WTC11 (cell line): ENCODE measurements at regions not wholly inside any gene's neighbourhood (a gene's known extent, or its start where the extent isn't known, plus 50 kb on each side); places are given as distances from the start of the nearest gene placed in this dataset.

Experiments used
- ATAC-seq: fragments of 200-7000 bp; cut with Tn5 transposase; 2 replicates; pipeline ENCODE4 v1.10.0; 2021; ENCODE audit warnings: mild to moderate bottlenecking, moderate library complexity
- CTCF ChIA-PET: fragments of 300-600 bp; sonication (Branson Sonifier 250); formaldehyde crosslinking; loops from one replicate; lab custom pipeline; 2021; ENCODE audit warnings: antibody characterized with exemption; lab: Charles Lee
- POLR2A ChIA-PET: fragments of 350-600 bp; sonication (Branson Sonifier 250); formaldehyde crosslinking; loops from one replicate; lab custom pipeline; 2021; ENCODE audit warnings: antibody characterized with exemption; lab: Charles Lee
- DNase-seq: peaks from one replicate; pipeline ENCODE4 v3.0.0; 2021; ENCODE audit warnings: low spot score
- H3K27ac Mint-ChIP-seq: 2 replicates; pipeline ENCODE4 v1.8.0; 2021; ENCODE audit warnings: mixed read lengths
- H3K27me3 Mint-ChIP-seq: 2 replicates; pipeline ENCODE4 v1.8.0; 2021; ENCODE audit warnings: low read depth, mild to moderate bottlenecking, moderate library complexity, mixed read lengths
- H3K36me3 Mint-ChIP-seq: 2 replicates; pipeline ENCODE4 v1.8.0; 2021; ENCODE audit warnings: mixed read lengths
- H3K4me1 Mint-ChIP-seq: 2 replicates; pipeline ENCODE4 v1.8.0; 2022; ENCODE audit warnings: mixed read lengths
- H3K4me3 Mint-ChIP-seq: 2 replicates; pipeline ENCODE4 v1.8.0; 2021; ENCODE audit warnings: mild to moderate bottlenecking, moderate library complexity, mixed read lengths
- H3K9me3 Mint-ChIP-seq: 2 replicates; pipeline ENCODE4 v1.8.0; 2021; ENCODE audit warnings: mixed read lengths
- HMGA2 ChIP-seq: fragments of 250-450 bp; sonication (Bioruptor Pico); IDR thresholded peaks from 2 replicates; pipeline ENCODE4 v1.4.0; 2021; ENCODE audit warnings: mild to moderate bottlenecking, moderate library complexity
- IRF2 ChIP-seq: sonication (generic); formaldehyde crosslinking; IDR thresholded peaks from 2 replicates; pipeline ENCODE4 v1.8.0; 2022; ENCODE audit warnings: low read depth, missing genetic modification reagents, borderline replicate concordance
- KAT7 ChIP-seq: sonication (generic); formaldehyde crosslinking; IDR thresholded peaks from 2 replicates; pipeline ENCODE4 v1.8.1; 2023; ENCODE audit warnings: missing genetic modification reagents, mild to moderate bottlenecking, borderline replicate concordance
- OVOL2 ChIP-seq: fragments of 250-450 bp; sonication (Bioruptor Pico); IDR thresholded peaks from 2 replicates; pipeline ENCODE4 v1.9.0; 2021; ENCODE audit warnings: mild to moderate bottlenecking, borderline replicate concordance
- TEAD1 ChIP-seq: sonication (generic); formaldehyde crosslinking; IDR thresholded peaks from 2 replicates; pipeline ENCODE4 v1.8.0; 2022; ENCODE audit warnings: mild to moderate bottlenecking, missing genetic modification reagents
- TEAD4 ChIP-seq: sonication (generic); formaldehyde crosslinking; IDR thresholded peaks from 2 replicates; pipeline ENCODE4 v1.8.0; 2022; ENCODE audit warnings: mild to moderate bottlenecking, missing genetic modification reagents
- TP53 ChIP-seq: sonication (generic); formaldehyde crosslinking; IDR thresholded peaks from 2 replicates; pipeline ENCODE4 v1.8.1; 2023; ENCODE audit warnings: mild to moderate bottlenecking, missing genetic modification reagents
- ZBTB21 ChIP-seq: sonication (generic); formaldehyde crosslinking; IDR thresholded peaks from 2 replicates; pipeline ENCODE4 v1.8.1; 2023; ENCODE audit warnings: mild to moderate bottlenecking, missing genetic modification reagents, borderline replicate concordance
- ZNF121 ChIP-seq: sonication (generic); formaldehyde crosslinking; IDR thresholded peaks from 2 replicates; pipeline ENCODE4 v1.8.0; 2023; ENCODE audit warnings: missing genetic modification reagents
- ZNF232 ChIP-seq: sonication (generic); formaldehyde crosslinking; IDR thresholded peaks from 2 replicates; pipeline ENCODE4 v1.8.0; 2022; ENCODE audit warnings: mild to moderate bottlenecking, missing genetic modification reagents
- ZNF423 ChIP-seq: fragments of 250-450 bp; sonication (Bioruptor Pico); IDR thresholded peaks from 2 replicates; pipeline ENCODE4 v2.1.2; 2022; ENCODE audit warnings: mild to moderate bottlenecking, moderate library complexity
- ZNF671 ChIP-seq: fragments of 250-450 bp; sonication (Bioruptor Pico); IDR thresholded peaks from 2 replicates; pipeline ENCODE4 v1.8.0; 2021; ENCODE audit warnings: mild to moderate bottlenecking
- TF ChIP-seq, protein P1 (sequence below): sonication (generic); formaldehyde crosslinking; conservative IDR thresholded peaks from 2 replicates; pipeline ENCODE4 v1.8.1; 2023; ENCODE audit warnings: mild to moderate bottlenecking, low read depth, missing genetic modification reagents, moderate library complexity
- TF ChIP-seq, protein P2 (sequence below): sonication (generic); formaldehyde crosslinking; IDR thresholded peaks from 2 replicates; pipeline ENCODE4 v1.8.0; 2022; ENCODE audit warnings: mild to moderate bottlenecking, missing genetic modification reagents
- TF ChIP-seq, protein P3 (sequence below): fragments of 250-450 bp; sonication (Bioruptor Pico); IDR thresholded peaks from 2 replicates; pipeline ENCODE4 v1.9.0; 2021; ENCODE audit warnings: mild to moderate bottlenecking, borderline replicate concordance
- TF ChIP-seq, protein P4 (sequence below): sonication (generic); formaldehyde crosslinking; IDR thresholded peaks from 2 replicates; pipeline ENCODE4 v1.8.1; 2022; ENCODE audit warnings: mild to moderate bottlenecking, moderate library complexity, missing genetic modification reagents
- TF ChIP-seq, protein P5 (sequence below): fragments of 250-450 bp; sonication (Bioruptor Pico); IDR thresholded peaks from 2 replicates; pipeline ENCODE4 v1.9.0; 2021; ENCODE audit warnings: mild to moderate bottlenecking
- TF ChIP-seq, protein P6 (sequence below): sonication (generic); formaldehyde crosslinking; IDR thresholded peaks from 2 replicates; pipeline ENCODE4 v1.8.0; 2022; ENCODE audit warnings: mild to moderate bottlenecking, missing genetic modification reagents
- TF ChIP-seq, protein P7 (sequence below): sonication (generic); formaldehyde crosslinking; IDR thresholded peaks from 2 replicates; pipeline ENCODE4 v1.8.0; 2023; ENCODE audit warnings: missing genetic modification reagents, mild to moderate bottlenecking, borderline replicate concordance

DNA sequence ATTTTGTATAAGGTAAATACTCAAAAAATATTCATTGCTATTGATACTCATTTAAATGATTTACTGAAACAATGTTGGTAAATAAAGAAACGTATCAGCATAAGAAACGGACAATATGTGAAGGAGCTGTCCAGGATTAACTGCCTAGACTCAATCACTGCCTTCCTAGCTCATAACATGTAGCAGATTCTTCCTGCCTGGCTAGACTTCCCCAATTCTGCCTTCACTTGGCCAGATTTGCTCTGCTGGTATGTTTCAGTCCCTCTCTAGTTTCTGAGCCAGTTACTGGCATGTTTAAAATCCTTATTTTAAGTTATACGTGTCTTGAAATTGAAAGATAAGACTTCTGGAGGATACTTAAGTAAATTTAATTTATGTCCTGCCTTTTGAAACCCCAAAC is 740.3 kb downstream of the CENPC start:
- H3K36me3 Mint-ChIP-seq = peaks cover 5% of the 10 kb centered on the region; the same call in 1 of the 2 replicates
- H3K4me1 Mint-ChIP-seq = no peaks in the 10 kb centered on the region
- H3K9me3 Mint-ChIP-seq = peaks cover 20% of the 10 kb centered on the region
- H3K27me3 Mint-ChIP-seq = no peaks in the 10 kb centered on the region
- no peak overlapping the region for H3K27ac Mint-ChIP-seq
- ATAC-seq = no peak
- POLR2A ChIA-PET = no interaction called here
- TF ChIP-seq TEAD1 (CRISPR knock-in tag) (no peak), ZBTB21 (no peak), ZNF121 (CRISPR knock-in tag) (no peak), TEAD4 (no peak), IRF2 (no peak), KAT7 (CRISPR knock-in tag) (no peak), TP53 (no peak), HMGA2 (CRISPR knock-in tag) (no peak), ZNF671 (CRISPR knock-in tag) (no peak), ZNF423 (CRISPR knock-in tag) (no peak), ZNF232 (CRISPR knock-in tag) (no peak), OVOL2 (no peak)
- TF ChIP-seq, protein P1, sequence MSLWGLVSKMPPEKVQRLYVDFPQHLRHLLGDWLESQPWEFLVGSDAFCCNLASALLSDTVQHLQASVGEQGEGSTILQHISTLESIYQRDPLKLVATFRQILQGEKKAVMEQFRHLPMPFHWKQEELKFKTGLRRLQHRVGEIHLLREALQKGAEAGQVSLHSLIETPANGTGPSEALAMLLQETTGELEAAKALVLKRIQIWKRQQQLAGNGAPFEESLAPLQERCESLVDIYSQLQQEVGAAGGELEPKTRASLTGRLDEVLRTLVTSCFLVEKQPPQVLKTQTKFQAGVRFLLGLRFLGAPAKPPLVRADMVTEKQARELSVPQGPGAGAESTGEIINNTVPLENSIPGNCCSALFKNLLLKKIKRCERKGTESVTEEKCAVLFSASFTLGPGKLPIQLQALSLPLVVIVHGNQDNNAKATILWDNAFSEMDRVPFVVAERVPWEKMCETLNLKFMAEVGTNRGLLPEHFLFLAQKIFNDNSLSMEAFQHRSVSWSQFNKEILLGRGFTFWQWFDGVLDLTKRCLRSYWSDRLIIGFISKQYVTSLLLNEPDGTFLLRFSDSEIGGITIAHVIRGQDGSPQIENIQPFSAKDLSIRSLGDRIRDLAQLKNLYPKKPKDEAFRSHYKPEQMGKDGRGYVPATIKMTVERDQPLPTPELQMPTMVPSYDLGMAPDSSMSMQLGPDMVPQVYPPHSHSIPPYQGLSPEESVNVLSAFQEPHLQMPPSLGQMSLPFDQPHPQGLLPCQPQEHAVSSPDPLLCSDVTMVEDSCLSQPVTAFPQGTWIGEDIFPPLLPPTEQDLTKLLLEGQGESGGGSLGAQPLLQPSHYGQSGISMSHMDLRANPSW = no peak
- TF ChIP-seq, protein P2, sequence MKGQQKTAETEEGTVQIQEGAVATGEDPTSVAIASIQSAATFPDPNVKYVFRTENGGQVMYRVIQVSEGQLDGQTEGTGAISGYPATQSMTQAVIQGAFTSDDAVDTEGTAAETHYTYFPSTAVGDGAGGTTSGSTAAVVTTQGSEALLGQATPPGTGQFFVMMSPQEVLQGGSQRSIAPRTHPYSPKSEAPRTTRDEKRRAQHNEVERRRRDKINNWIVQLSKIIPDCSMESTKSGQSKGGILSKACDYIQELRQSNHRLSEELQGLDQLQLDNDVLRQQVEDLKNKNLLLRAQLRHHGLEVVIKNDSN (CRISPR knock-in tag) = no peak
- TF ChIP-seq, protein P3, sequence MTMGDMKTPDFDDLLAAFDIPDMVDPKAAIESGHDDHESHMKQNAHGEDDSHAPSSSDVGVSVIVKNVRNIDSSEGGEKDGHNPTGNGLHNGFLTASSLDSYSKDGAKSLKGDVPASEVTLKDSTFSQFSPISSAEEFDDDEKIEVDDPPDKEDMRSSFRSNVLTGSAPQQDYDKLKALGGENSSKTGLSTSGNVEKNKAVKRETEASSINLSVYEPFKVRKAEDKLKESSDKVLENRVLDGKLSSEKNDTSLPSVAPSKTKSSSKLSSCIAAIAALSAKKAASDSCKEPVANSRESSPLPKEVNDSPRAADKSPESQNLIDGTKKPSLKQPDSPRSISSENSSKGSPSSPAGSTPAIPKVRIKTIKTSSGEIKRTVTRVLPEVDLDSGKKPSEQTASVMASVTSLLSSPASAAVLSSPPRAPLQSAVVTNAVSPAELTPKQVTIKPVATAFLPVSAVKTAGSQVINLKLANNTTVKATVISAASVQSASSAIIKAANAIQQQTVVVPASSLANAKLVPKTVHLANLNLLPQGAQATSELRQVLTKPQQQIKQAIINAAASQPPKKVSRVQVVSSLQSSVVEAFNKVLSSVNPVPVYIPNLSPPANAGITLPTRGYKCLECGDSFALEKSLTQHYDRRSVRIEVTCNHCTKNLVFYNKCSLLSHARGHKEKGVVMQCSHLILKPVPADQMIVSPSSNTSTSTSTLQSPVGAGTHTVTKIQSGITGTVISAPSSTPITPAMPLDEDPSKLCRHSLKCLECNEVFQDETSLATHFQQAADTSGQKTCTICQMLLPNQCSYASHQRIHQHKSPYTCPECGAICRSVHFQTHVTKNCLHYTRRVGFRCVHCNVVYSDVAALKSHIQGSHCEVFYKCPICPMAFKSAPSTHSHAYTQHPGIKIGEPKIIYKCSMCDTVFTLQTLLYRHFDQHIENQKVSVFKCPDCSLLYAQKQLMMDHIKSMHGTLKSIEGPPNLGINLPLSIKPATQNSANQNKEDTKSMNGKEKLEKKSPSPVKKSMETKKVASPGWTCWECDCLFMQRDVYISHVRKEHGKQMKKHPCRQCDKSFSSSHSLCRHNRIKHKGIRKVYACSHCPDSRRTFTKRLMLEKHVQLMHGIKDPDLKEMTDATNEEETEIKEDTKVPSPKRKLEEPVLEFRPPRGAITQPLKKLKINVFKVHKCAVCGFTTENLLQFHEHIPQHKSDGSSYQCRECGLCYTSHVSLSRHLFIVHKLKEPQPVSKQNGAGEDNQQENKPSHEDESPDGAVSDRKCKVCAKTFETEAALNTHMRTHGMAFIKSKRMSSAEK = no peak
- TF ChIP-seq, protein P4, sequence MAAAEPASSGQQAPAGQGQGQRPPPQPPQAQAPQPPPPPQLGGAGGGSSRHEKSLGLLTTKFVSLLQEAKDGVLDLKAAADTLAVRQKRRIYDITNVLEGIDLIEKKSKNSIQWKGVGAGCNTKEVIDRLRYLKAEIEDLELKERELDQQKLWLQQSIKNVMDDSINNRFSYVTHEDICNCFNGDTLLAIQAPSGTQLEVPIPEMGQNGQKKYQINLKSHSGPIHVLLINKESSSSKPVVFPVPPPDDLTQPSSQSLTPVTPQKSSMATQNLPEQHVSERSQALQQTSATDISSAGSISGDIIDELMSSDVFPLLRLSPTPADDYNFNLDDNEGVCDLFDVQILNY (CRISPR knock-in tag) = no peak
- TF ChIP-seq, protein P5, sequence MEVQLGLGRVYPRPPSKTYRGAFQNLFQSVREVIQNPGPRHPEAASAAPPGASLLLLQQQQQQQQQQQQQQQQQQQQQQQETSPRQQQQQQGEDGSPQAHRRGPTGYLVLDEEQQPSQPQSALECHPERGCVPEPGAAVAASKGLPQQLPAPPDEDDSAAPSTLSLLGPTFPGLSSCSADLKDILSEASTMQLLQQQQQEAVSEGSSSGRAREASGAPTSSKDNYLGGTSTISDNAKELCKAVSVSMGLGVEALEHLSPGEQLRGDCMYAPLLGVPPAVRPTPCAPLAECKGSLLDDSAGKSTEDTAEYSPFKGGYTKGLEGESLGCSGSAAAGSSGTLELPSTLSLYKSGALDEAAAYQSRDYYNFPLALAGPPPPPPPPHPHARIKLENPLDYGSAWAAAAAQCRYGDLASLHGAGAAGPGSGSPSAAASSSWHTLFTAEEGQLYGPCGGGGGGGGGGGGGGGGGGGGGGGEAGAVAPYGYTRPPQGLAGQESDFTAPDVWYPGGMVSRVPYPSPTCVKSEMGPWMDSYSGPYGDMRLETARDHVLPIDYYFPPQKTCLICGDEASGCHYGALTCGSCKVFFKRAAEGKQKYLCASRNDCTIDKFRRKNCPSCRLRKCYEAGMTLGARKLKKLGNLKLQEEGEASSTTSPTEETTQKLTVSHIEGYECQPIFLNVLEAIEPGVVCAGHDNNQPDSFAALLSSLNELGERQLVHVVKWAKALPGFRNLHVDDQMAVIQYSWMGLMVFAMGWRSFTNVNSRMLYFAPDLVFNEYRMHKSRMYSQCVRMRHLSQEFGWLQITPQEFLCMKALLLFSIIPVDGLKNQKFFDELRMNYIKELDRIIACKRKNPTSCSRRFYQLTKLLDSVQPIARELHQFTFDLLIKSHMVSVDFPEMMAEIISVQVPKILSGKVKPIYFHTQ (CRISPR knock-in tag) = no peak
- TF ChIP-seq, protein P6, sequence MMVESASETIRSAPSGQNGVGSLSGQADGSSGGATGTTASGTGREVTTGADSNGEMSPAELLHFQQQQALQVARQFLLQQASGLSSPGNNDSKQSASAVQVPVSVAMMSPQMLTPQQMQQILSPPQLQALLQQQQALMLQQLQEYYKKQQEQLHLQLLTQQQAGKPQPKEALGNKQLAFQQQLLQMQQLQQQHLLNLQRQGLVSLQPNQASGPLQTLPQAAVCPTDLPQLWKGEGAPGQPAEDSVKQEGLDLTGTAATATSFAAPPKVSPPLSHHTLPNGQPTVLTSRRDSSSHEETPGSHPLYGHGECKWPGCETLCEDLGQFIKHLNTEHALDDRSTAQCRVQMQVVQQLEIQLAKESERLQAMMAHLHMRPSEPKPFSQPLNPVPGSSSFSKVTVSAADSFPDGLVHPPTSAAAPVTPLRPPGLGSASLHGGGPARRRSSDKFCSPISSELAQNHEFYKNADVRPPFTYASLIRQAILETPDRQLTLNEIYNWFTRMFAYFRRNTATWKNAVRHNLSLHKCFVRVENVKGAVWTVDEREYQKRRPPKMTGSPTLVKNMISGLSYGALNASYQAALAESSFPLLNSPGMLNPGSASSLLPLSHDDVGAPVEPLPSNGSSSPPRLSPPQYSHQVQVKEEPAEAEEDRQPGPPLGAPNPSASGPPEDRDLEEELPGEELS (CRISPR knock-in tag) = no peak
- TF ChIP-seq, protein P7, sequence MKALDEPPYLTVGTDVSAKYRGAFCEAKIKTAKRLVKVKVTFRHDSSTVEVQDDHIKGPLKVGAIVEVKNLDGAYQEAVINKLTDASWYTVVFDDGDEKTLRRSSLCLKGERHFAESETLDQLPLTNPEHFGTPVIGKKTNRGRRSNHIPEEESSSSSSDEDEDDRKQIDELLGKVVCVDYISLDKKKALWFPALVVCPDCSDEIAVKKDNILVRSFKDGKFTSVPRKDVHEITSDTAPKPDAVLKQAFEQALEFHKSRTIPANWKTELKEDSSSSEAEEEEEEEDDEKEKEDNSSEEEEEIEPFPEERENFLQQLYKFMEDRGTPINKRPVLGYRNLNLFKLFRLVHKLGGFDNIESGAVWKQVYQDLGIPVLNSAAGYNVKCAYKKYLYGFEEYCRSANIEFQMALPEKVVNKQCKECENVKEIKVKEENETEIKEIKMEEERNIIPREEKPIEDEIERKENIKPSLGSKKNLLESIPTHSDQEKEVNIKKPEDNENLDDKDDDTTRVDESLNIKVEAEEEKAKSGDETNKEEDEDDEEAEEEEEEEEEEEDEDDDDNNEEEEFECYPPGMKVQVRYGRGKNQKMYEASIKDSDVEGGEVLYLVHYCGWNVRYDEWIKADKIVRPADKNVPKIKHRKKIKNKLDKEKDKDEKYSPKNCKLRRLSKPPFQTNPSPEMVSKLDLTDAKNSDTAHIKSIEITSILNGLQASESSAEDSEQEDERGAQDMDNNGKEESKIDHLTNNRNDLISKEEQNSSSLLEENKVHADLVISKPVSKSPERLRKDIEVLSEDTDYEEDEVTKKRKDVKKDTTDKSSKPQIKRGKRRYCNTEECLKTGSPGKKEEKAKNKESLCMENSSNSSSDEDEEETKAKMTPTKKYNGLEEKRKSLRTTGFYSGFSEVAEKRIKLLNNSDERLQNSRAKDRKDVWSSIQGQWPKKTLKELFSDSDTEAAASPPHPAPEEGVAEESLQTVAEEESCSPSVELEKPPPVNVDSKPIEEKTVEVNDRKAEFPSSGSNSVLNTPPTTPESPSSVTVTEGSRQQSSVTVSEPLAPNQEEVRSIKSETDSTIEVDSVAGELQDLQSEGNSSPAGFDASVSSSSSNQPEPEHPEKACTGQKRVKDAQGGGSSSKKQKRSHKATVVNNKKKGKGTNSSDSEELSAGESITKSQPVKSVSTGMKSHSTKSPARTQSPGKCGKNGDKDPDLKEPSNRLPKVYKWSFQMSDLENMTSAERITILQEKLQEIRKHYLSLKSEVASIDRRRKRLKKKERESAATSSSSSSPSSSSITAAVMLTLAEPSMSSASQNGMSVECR (CRISPR knock-in tag) = no peak
- CTCF ChIA-PET = no interaction called here
- no peak overlapping the region for H3K4me3 Mint-ChIP-seq
- no peak for DNase-seq
